ENCODE measurements at regions not wholly inside any gene's neighbourhood (a gene's known extent, or its start where the extent isn't known, plus 50 kb on each side); places are given as distances from the start of the nearest gene placed in this dataset.

DNA sequence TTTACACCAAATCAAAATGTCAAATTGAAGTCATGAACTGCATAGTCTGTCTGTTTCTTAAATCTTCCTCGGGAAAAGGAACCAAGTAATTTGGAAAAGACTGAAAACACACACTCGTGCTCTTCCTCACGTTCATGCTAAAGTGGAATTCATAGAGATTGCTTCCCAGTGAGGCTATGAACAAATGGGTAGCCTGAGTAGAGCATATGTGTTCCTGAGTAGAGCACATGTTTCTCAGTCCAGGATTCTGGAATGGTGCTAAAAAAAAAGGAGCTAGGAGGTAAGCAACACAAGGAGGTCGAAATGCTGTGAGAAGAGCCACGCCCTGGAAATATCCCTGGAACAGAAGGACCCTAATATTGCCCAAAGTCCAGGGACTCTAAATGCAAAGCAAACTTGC lies 494.2 kb upstream of the THBS1 start:
- Histone ChIP-seq H3K27me3 (ENCODE audit: low read depth) (no peaks in the 10 kb centered on the region), H3K9me3 (no peaks in the 10 kb centered on the region), H3K36me3 (replicated peaks) (no peaks in the 10 kb centered on the region), H3K4me3 (no peak overlapping the region), H3K4me1 (no peaks in the 10 kb centered on the region)
- no peak for DNase-seq (ENCODE audit: low spot score in 2 of 2)
- in situ Hi-C loops (cut with MboI; ENCODE audit: low sequenced_read_pairs), result no loop called here

GRCh38 chr15:39088156-39088555 lies 492.7 kb upstream of the THBS1 start:
- in situ Hi-C loops (cut with MboI; ENCODE audit: low sequenced_read_pairs), result no loop called here
- Histone ChIP-seq H3K4me1 (no peaks in the 10 kb centered on the region), H3K4me3 (no peak overlapping the region), H3K9me3 (no peaks in the 10 kb centered on the region), H3K36me3 (replicated peaks) (no peaks in the 10 kb centered on the region), H3K27me3 (ENCODE audit: low read depth) (no peaks in the 10 kb centered on the region)
- no peak for DNase-seq (ENCODE audit: low spot score in 2 of 2)

DNA sequence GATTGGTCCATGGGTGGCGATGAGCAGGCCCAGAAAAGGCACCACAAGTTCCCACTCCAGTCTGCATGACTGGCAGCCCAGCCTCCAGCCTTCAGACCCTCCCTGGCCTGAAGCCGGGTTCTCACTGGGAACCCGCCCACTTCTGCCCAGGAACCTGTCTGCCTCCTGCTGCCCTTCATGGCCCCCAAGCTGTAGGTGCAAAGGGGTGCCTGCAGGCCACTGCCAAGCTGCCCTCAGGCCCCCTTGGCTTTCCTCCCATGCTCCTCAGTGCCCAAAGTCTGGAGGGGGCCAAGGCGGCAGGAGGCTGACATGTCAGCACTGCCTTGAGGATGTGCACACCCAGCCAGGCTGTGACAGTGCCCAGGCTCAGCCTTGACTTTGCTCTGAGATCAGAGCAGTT lies 488.5 kb upstream of the THBS1 start:
- in situ Hi-C loops (cut with MboI; ENCODE audit: low sequenced_read_pairs), result no loop called here
- Histone ChIP-seq H3K27me3 (ENCODE audit: low read depth) (no peaks in the 10 kb centered on the region), H3K9me3 (no peaks in the 10 kb centered on the region), H3K4me3 (no peak overlapping the region), H3K4me1 (no peaks in the 10 kb centered on the region), H3K36me3 (replicated peaks) (no peaks in the 10 kb centered on the region)
- no peak for DNase-seq (ENCODE audit: low spot score in 2 of 2)

GRCh38 chr15:39092761-39093160 lies 488.1 kb upstream of the THBS1 start:
- DNase-seq (ENCODE audit: low spot score in 2 of 2), result no peak
- H3K27me3 ChIP-seq (ENCODE audit: low read depth), result no peaks in the 10 kb centered on the region
- H3K4me1 ChIP-seq, result no peaks in the 10 kb centered on the region
- H3K4me3 ChIP-seq, result no peak overlapping the region
- in situ Hi-C loops (cut with MboI; ENCODE audit: low sequenced_read_pairs), result no loop called here
- H3K36me3 ChIP-seq (replicated peaks), result no peaks in the 10 kb centered on the region
- no peaks in the 10 kb centered on the region for H3K9me3 ChIP-seq

GRCh38 chr15:39094116-39094515 lies 486.8 kb upstream of the THBS1 start:
- Histone ChIP-seq H3K27me3 (ENCODE audit: low read depth) (no peaks in the 10 kb centered on the region), H3K36me3 (replicated peaks) (no peaks in the 10 kb centered on the region), H3K4me3 (no peak overlapping the region), H3K9me3 (no peaks in the 10 kb centered on the region), H3K4me1 (no peaks in the 10 kb centered on the region)
- in situ Hi-C loops (cut with MboI; ENCODE audit: low sequenced_read_pairs), result no loop called here
- DNase-seq (ENCODE audit: low spot score in 2 of 2), result no peak

GRCh38 chr15:39095218-39095879 lies 485.5 kb upstream of the THBS1 start:
- Histone ChIP-seq H3K36me3 (replicated peaks) (no peaks in the 10 kb centered on the region), H3K4me3 (no peak overlapping the region), H3K9me3 (no peaks in the 10 kb centered on the region), H3K4me1 (no peaks in the 10 kb centered on the region), H3K27me3 (ENCODE audit: low read depth) (no peaks in the 10 kb centered on the region)
- no peak for DNase-seq (ENCODE audit: low spot score in 2 of 2)
- in situ Hi-C loops (cut with MboI; ENCODE audit: low sequenced_read_pairs), result no loop called here

GRCh38 chr15:39096608-39097205 lies 484.2 kb upstream of the THBS1 start:
- no peaks in the 10 kb centered on the region for H3K9me3 ChIP-seq
- 0 out of 2 replicates have a peak, but pooled peaks cover 2% of the 10 kb centered on the region for H3K27me3 ChIP-seq (ENCODE audit: low read depth)
- H3K4me3 ChIP-seq, result no peak overlapping the region
- H3K36me3 ChIP-seq (replicated peaks), result no peaks in the 10 kb centered on the region
- in situ Hi-C loops (cut with MboI; ENCODE audit: low sequenced_read_pairs), result no loop called here
- no peak for DNase-seq (ENCODE audit: low spot score in 2 of 2)
- no peaks in the 10 kb centered on the region for H3K4me1 ChIP-seq

- no peaks in the 10 kb centered on the region for H3K36me3 ChIP-seq (replicated peaks)
- 0 out of 2 replicates have a peak, but pooled peaks cover 2% of the 10 kb centered on the region for H3K27me3 ChIP-seq (ENCODE audit: low read depth)
- no peaks in the 10 kb centered on the region for H3K4me1 ChIP-seq
- no peak for DNase-seq (ENCODE audit: low spot score in 2 of 2)
- no peaks in the 10 kb centered on the region for H3K9me3 ChIP-seq
- in situ Hi-C loops (cut with MboI; ENCODE audit: low sequenced_read_pairs), result no loop called here
- H3K4me3 ChIP-seq, result no peak overlapping the region
These were observed 481.4 kb upstream of the THBS1 start for GRCh38 chr15:39099524-39099923.

DNA sequence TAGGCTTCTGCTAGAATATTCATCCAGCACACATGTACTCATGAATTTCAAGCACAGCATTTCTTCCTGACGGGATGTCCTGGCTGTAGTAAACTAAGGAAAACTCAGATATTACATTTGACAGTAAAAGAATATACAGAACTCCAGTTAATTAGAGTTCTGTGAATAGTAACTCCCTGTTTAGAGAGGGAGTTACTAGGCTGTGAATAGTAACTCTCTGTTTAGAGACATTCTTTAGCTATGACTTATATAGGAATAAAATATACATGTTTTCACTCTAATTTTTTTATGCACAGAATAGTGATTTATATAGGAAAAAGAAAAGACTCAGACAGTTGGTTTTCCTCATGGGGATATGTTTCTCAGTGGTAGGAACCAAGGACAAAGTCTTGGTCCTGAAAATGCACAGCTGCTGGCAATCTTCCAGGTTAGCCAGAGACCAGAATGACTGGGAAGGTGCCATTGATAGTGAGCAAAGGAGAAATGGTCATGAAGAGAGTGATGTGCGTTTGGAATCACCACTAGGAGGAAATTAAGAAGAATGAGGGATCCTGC lies 480.7 kb upstream of the THBS1 start:
- in situ Hi-C loops (cut with MboI; ENCODE audit: low sequenced_read_pairs), result no loop called here

DNA sequence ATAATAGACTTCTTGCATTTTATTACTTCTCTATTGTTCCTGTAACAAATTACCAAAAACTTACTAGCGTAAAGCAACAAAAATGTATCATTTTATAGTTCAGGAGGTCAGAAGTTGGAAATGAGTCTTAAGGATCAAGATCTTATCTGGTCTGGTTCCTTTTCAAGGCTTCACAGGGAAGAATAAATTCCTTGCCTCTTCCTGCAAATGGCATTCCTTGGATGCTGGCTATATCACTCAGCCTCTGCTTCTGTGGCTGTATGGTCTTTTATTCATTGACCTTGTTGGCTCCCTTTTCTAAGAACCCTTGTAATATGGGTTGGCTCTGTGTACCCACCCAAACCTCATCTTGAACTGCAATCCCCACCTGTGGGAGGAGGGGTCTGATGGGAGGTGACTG lies 478.4 kb upstream of the THBS1 start:
- DNase-seq (ENCODE audit: low spot score in 2 of 2), result no peak
- Histone ChIP-seq H3K4me3 (no peak overlapping the region), H3K4me1 (no peaks in the 10 kb centered on the region), H3K27me3 (ENCODE audit: low read depth) (0 out of 2 replicates have a peak, but pooled peaks cover 2% of the 10 kb centered on the region), H3K36me3 (replicated peaks) (no peaks in the 10 kb centered on the region), H3K9me3 (no peaks in the 10 kb centered on the region)
- in situ Hi-C loops (cut with MboI; ENCODE audit: low sequenced_read_pairs), result no loop called here

More for the DNA sequence above, 480.7 kb upstream of the THBS1 start:
- Histone ChIP-seq H3K27me3 (ENCODE audit: low read depth) (0 out of 2 replicates have a peak, but pooled peaks cover 2% of the 10 kb centered on the region), H3K36me3 (replicated peaks) (no peaks in the 10 kb centered on the region), H3K9me3 (no peaks in the 10 kb centered on the region), H3K4me1 (no peaks in the 10 kb centered on the region), H3K4me3 (no peak overlapping the region)
- DNase-seq (ENCODE audit: low spot score in 2 of 2), result no peak

GRCh38 chr15:39106950-39107349 lies 473.9 kb upstream of the THBS1 start:
- no peaks in the 10 kb centered on the region for H3K36me3 ChIP-seq (replicated peaks)
- H3K27me3 ChIP-seq (ENCODE audit: low read depth), result no peaks in the 10 kb centered on the region
- no peaks in the 10 kb centered on the region for H3K9me3 ChIP-seq
- in situ Hi-C loops (cut with MboI; ENCODE audit: low sequenced_read_pairs), result no loop called here
- no peaks in the 10 kb centered on the region for H3K4me1 ChIP-seq
- DNase-seq (ENCODE audit: low spot score in 2 of 2), result no peak
- no peak overlapping the region for H3K4me3 ChIP-seq

DNA sequence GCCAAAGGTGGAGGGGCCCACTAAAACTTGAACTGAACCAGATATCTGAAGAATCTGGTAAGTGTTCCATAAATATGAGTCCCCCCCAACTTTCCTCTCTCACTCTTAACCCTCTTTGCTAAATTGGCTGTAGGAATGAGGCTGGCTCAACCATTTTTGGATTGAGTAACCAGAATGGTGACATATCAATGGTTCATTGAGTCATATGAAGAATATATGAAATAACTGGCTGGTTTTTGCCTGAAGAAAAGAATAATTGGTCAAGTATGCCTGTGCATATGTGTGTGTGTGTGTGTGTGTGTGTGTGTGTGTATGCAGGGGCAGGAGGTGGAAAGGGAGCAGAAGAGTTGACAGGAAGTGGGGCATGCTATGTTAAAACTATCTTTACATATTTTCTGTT lies 472.9 kb upstream of the THBS1 start:
- DNase-seq (ENCODE audit: low spot score in 2 of 2), result no peak
- no peaks in the 10 kb centered on the region for H3K9me3 ChIP-seq
- no peaks in the 10 kb centered on the region for H3K27me3 ChIP-seq (ENCODE audit: low read depth)
- no peaks in the 10 kb centered on the region for H3K36me3 ChIP-seq (replicated peaks)
- no peaks in the 10 kb centered on the region for H3K4me1 ChIP-seq
- in situ Hi-C loops (cut with MboI; ENCODE audit: low sequenced_read_pairs), result no loop called here
- no peak overlapping the region for H3K4me3 ChIP-seq

DNA sequence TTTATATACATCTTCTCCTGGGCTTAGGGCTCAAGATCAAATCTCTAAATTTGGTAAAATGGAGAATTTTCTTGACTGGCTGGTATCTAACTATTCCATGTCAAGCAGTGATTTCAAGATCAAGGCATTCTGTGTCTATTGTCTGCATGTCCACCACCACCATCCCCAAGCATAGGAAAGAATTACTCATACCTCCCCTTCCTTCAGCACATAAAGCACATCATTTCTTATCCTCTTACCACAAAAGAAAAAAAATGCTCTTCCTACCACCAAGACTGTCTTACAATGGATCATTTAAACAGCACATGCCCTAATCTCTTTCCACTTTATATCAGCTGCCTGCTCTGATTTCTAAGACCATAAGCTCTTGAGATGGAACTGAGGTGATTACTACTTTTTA lies 470.5 kb upstream of the THBS1 start:
- H3K9me3 ChIP-seq, result no peaks in the 10 kb centered on the region
- H3K4me1 ChIP-seq, result no peaks in the 10 kb centered on the region
- in situ Hi-C loops (cut with MboI; ENCODE audit: low sequenced_read_pairs), result no loop called here
- no peak overlapping the region for H3K4me3 ChIP-seq
- H3K27me3 ChIP-seq (ENCODE audit: low read depth), result no peaks in the 10 kb centered on the region
- no peaks in the 10 kb centered on the region for H3K36me3 ChIP-seq (replicated peaks)
- DNase-seq (ENCODE audit: low spot score in 2 of 2), result no peak

DNA sequence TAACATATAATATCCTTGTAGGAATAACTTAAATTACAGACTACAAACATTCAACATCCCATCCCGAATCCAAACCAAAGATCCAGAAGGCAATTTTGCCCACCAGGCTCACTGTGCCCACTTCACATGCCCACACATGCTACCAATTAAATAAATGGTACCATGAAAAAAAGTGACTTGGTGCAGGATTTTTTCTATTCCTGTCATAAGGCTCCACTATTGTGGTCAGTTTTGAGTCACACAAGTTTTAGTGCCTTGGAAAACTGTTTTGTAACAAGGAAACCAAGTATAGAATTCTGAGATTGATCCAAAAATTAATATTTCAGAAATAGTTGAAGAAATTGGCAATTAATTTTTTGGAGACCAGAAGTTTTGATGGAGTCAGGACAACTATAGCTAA lies 470.1 kb upstream of the THBS1 start:
- no peak for DNase-seq (ENCODE audit: low spot score in 2 of 2)
- Histone ChIP-seq H3K9me3 (no peaks in the 10 kb centered on the region), H3K4me3 (no peak overlapping the region), H3K4me1 (no peaks in the 10 kb centered on the region), H3K36me3 (replicated peaks) (no peaks in the 10 kb centered on the region), H3K27me3 (ENCODE audit: low read depth) (no peaks in the 10 kb centered on the region)
- in situ Hi-C loops (cut with MboI; ENCODE audit: low sequenced_read_pairs), result no loop called here

Measured in HAP-1 (cell line).